HEK293 (cell line): ENCODE measurements at regions not wholly inside any gene's neighbourhood (a gene's known extent, or its start where the extent isn't known, plus 50 kb on each side); places are given as distances from the start of the nearest gene placed in this dataset.

ENCODE experiments used
- CTCF ChIA-PET: fragments of 350-600 bp; formaldehyde crosslinking; extraction: SDS; loops from one replicate; lab custom pipeline; 2021; ENCODE audit warnings: antibody characterized with exemption; lab: Yijun Ruan, JAX
- POLR2A ChIA-PET: fragments of 300-600 bp; formaldehyde crosslinking; extraction: SDS; loops from one replicate; lab custom pipeline; 2020; ENCODE audit warnings: antibody characterized with exemption, inconsistent platforms; lab: Yijun Ruan, JAX
- H3K27ac ChIP-seq: fragments of 200-500 bp; sonication (Bioruptor generic); 2 replicates; pipeline ENCODE4 v1.5.1; 2014; ENCODE audit warnings: low read depth, low read length, control low read depth, inconsistent platforms; ENCODE audit errors: extremely low read depth
- H3K36me3 ChIP-seq, 2 experiments: fragments of 200-500 bp in 1 of 2; sonication (Bioruptor generic) in 1 of 2; 1 replicate in 1 of 2; 2 replicates in 1 of 2; pipeline ENCODE4 v1.5.1; 2014 to 2017; ENCODE audit warnings: inconsistent platforms in 2 of 2, low read length in 2 of 2; ENCODE audit not compliant: control insufficient read depth in 2 of 2, insufficient read depth in 1 of 2
- H3K4me1 ChIP-seq: fragments of 200-500 bp; sonication (Bioruptor generic); 2 replicates; pipeline ENCODE4 v1.5.1; 2014; ENCODE audit warnings: mild to moderate bottlenecking, low read length, inconsistent platforms; ENCODE audit not compliant: control insufficient read depth, insufficient read depth
- H3K4me3 ChIP-seq: 2 replicates; pipeline ENCODE4 v1.5.1; 2011; ENCODE audit warnings: low read depth, mild to moderate bottlenecking, control low read depth, low read length, moderate library complexity
- H3K9me3 ChIP-seq: fragments of 200-500 bp; sonication (Bioruptor generic); 2 replicates; pipeline ENCODE4 v1.5.1; 2014; ENCODE audit warnings: low read depth, low read length, inconsistent platforms; ENCODE audit not compliant: control insufficient read depth, insufficient read depth
- MZF1 ChIP-seq: fragments of 450-650 bp; formaldehyde crosslinking; IDR thresholded peaks from 2 replicates; pipeline ENCODE4 v1.5.1; 2017; ENCODE audit warnings: missing biosample characterization, missing genetic modification characterization, borderline replicate concordance
- SALL2 ChIP-seq: fragments of 450-650 bp; formaldehyde crosslinking; IDR thresholded peaks from 2 replicates; pipeline ENCODE4 v1.5.0; 2017; ENCODE audit warnings: missing biosample characterization, mild to moderate bottlenecking, missing genetic modification characterization, borderline replicate concordance
- SP3 ChIP-seq: fragments of 450-650 bp; formaldehyde crosslinking; IDR thresholded peaks from 2 replicates; pipeline ENCODE4 v1.5.1; 2016; ENCODE audit warnings: missing biosample characterization, missing genetic modification characterization
- SP7 ChIP-seq: fragments of 450-650 bp; formaldehyde crosslinking; IDR thresholded peaks from 2 replicates; pipeline ENCODE4 v1.5.1; 2016; ENCODE audit warnings: missing biosample characterization, missing genetic modification characterization
- YY2 ChIP-seq: fragments of 450-650 bp; formaldehyde crosslinking; IDR thresholded peaks from 2 replicates; pipeline ENCODE4 v1.5.1; 2016; ENCODE audit warnings: missing biosample characterization, missing genetic modification characterization
- ZIC2 ChIP-seq: fragments of 450-650 bp; formaldehyde crosslinking; IDR thresholded peaks from 2 replicates; pipeline ENCODE4 v1.5.1; 2016; ENCODE audit warnings: missing biosample characterization, missing genetic modification characterization
- ZNF112 ChIP-seq: fragments of 450-650 bp; formaldehyde crosslinking; IDR thresholded peaks from 2 replicates; pipeline ENCODE4 v1.5.0; 2017; ENCODE audit warnings: missing biosample characterization, missing genetic modification characterization
- ZNF148 ChIP-seq: fragments of 450-650 bp; formaldehyde crosslinking; IDR thresholded peaks from 2 replicates; pipeline ENCODE4 v1.5.0; 2017; ENCODE audit warnings: missing biosample characterization, missing genetic modification characterization, borderline replicate concordance
- ZNF169 ChIP-seq: fragments of 450-650 bp; formaldehyde crosslinking; IDR thresholded peaks from 2 replicates; pipeline ENCODE4 v1.5.1; 2016; ENCODE audit warnings: missing biosample characterization, missing genetic modification characterization
- ZNF18 ChIP-seq: fragments of 450-650 bp; formaldehyde crosslinking; IDR thresholded peaks from 2 replicates; pipeline ENCODE4 v1.5.1; 2016; ENCODE audit warnings: missing biosample characterization, missing genetic modification characterization
- ZNF19 ChIP-seq: fragments of 450-650 bp; formaldehyde crosslinking; IDR thresholded peaks from 2 replicates; pipeline ENCODE4; 2016; ENCODE audit warnings: missing biosample characterization, missing genetic modification characterization, low read depth
- ZNF23 ChIP-seq: fragments of 450-650 bp; formaldehyde crosslinking; IDR thresholded peaks from 2 replicates; pipeline ENCODE4 v1.5.1; 2016; ENCODE audit warnings: missing biosample characterization, missing genetic modification characterization, borderline replicate concordance
- ZNF366 ChIP-seq: fragments of 450-650 bp; formaldehyde crosslinking; conservative IDR thresholded peaks from 2 replicates; pipeline ENCODE4 v1.5.1; 2016; ENCODE audit warnings: missing biosample characterization, missing genetic modification characterization
- ZNF433 ChIP-seq: fragments of 450-650 bp; formaldehyde crosslinking; IDR thresholded peaks from 2 replicates; pipeline ENCODE4 v1.5.1; 2016; ENCODE audit warnings: missing biosample characterization, missing genetic modification characterization, low read depth
- ZNF510 ChIP-seq: fragments of 450-650 bp; formaldehyde crosslinking; IDR thresholded peaks from 2 replicates; pipeline ENCODE4 v1.5.1; 2018; ENCODE audit warnings: mild to moderate bottlenecking, missing genetic modification characterization, missing biosample characterization; ENCODE audit not compliant: insufficient replicate concordance
- ZNF561 ChIP-seq: fragments of 450-650 bp; IDR thresholded peaks from 2 replicates; pipeline ENCODE4 v1.5.1; 2018; ENCODE audit warnings: missing biosample characterization, missing genetic modification characterization, borderline replicate concordance
- ZNF585B ChIP-seq: fragments of 450-650 bp; formaldehyde crosslinking; IDR thresholded peaks from 2 replicates; pipeline ENCODE4 v1.5.1; 2016; ENCODE audit warnings: missing biosample characterization, missing genetic modification characterization
- ZNF610 ChIP-seq: fragments of 450-650 bp; formaldehyde crosslinking; IDR thresholded peaks from 2 replicates; pipeline ENCODE4 v1.5.1; 2016; ENCODE audit warnings: missing biosample characterization, missing genetic modification characterization, borderline replicate concordance
- ZNF654 ChIP-seq: fragments of 450-650 bp; formaldehyde crosslinking; IDR thresholded peaks from 2 replicates; pipeline ENCODE4 v1.5.1; 2016; ENCODE audit warnings: low read depth, missing biosample characterization, missing genetic modification characterization
- ZNF670 ChIP-seq: fragments of 450-650 bp; formaldehyde crosslinking; IDR thresholded peaks from 2 replicates; pipeline ENCODE4 v1.5.1; 2016; ENCODE audit warnings: missing biosample characterization, missing genetic modification characterization, low read depth
- ZNF692 ChIP-seq: fragments of 450-650 bp; formaldehyde crosslinking; IDR thresholded peaks from 2 replicates; pipeline ENCODE4 v1.5.1; 2016; ENCODE audit warnings: missing biosample characterization, missing genetic modification characterization
- ZNF747 ChIP-seq: fragments of 450-650 bp; formaldehyde crosslinking; IDR thresholded peaks from 2 replicates; pipeline ENCODE4 v1.5.1; 2016; ENCODE audit warnings: missing biosample characterization, missing genetic modification characterization
- ZSCAN18 ChIP-seq: fragments of 450-650 bp; formaldehyde crosslinking; IDR thresholded peaks from 2 replicates; pipeline ENCODE4 v1.5.1; 2016; ENCODE audit warnings: missing biosample characterization, missing genetic modification characterization
- ZSCAN23 ChIP-seq: fragments of 450-650 bp; formaldehyde crosslinking; IDR thresholded peaks from 2 replicates; pipeline ENCODE4 v1.5.1; 2016; ENCODE audit warnings: missing biosample characterization, missing genetic modification characterization

GRCh38 chr14:58824796-58825195 is 187.0 kb downstream of the DACT1 start:
- H3K4me3 ChIP-seq, result no peak overlapping the region
- H3K9me3 ChIP-seq, result no peaks in the 10 kb centered on the region
- CTCF ChIA-PET, result interaction anchor here (0.6 to 1.2 kb wide), 2 partner anchors 102 to 181 kb away, joined by 3 read pairs; no protein-coding TSS in a partner anchor
- POLR2A ChIA-PET, result no interaction called here
- TF ChIP-seq YY2 (tag by site-specific recombination) (no peak), ZNF510 (no peak), SP3 (no peak), ZNF366 (tag by site-specific recombination) (no peak), ZNF148 (tag by site-specific recombination) (no peak), SALL2 (tag by site-specific recombination) (no peak), ZNF18 (no peak), ZNF692 (tag by site-specific recombination) (no peak), ZNF112 (tag by site-specific recombination) (no peak), ZNF433 (tag by site-specific recombination) (no peak)
- H3K27ac ChIP-seq, result no peak overlapping the region
- H3K4me1 ChIP-seq, result peaks cover 7% of the 10 kb centered on the region; the same call in 1 of the 2 replicates
- H3K36me3 ChIP-seq, result no peaks in the 10 kb centered on the region

- no peak for TF ChIP-seq ZNF654 (tag by site-specific recombination)
- no peak for TF ChIP-seq ZSCAN23 (tag by site-specific recombination)
- no peak for TF ChIP-seq SP7 (tag by site-specific recombination)
- no peak for TF ChIP-seq ZIC2 (tag by site-specific recombination)
- no peak for TF ChIP-seq ZNF561 (tag by site-specific recombination)
- TF ChIP-seq ZNF747 (tag by site-specific recombination), result no peak
- no peak for TF ChIP-seq ZNF670 (tag by site-specific recombination)
- no peak for TF ChIP-seq ZNF610
- no peak for TF ChIP-seq ZNF23 (tag by site-specific recombination)
- TF ChIP-seq ZNF692 (tag by site-specific recombination), result no peak
- TF ChIP-seq MZF1 (tag by site-specific recombination), result no peak
- TF ChIP-seq ZSCAN18, result no peak
- no peak for TF ChIP-seq ZNF169 (tag by site-specific recombination)
- TF ChIP-seq ZNF19, result no peak
- TF ChIP-seq ZNF585B (tag by site-specific recombination), result no peak
- TF ChIP-seq, all 188 proteins: peak for 0
- H3K27ac ChIP-seq, result no peak overlapping the region
- no peaks in the 10 kb centered on the region for H3K36me3 ChIP-seq
- H3K4me1 ChIP-seq, result peaks cover 10% of the 10 kb centered on the region; the same call in 1 of the 2 replicates
- ChIA-PET CTCF (interaction anchor here (0.6 to 1.2 kb wide), 2 partner anchors 182 to 359 kb away, joined by 3 to 5 read pairs; no protein-coding TSS in a partner anchor), POLR2A (interaction anchor here (0.5 kb wide), 1 partner anchor 79 kb away, joined by 3 read pairs; no protein-coding TSS in a partner anchor)
- H3K9me3 ChIP-seq, result no peaks in the 10 kb centered on the region
- no peak overlapping the region for H3K4me3 ChIP-seq
These were observed 187.8 kb downstream of the DACT1 start for GRCh38 chr14:58825606-58826005.
